ENCODE measurements at regions not wholly inside any gene's neighbourhood (a gene's known extent, or its start where the extent isn't known, plus 50 kb on each side); places are given as distances from the start of the nearest gene placed in this dataset.

DNA sequence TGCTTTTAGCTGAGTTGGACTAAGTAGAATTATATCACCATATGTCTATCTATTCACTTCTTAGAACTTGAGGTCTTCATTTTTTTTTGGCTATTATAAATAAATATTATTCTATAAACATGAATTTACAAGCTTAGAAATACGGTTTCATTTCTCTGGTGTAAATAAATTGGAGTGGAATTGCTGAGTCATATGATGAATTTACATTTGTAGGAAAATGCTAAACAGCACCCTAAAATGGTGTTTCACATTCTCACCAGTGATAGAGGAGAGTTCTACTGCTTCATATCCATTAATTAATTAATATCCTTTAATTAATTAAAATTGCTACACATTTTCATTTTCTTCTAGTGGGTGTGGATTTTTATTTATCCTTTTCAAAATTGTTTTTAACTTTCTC, 318.3 kb downstream of the MDFIC start:
- DNase-seq: no peak
- H3F3A ChIP-seq (ENCODE audit: insufficient read depth, low read depth): no peaks in the 10 kb centered on the region
- H3K27me3 ChIP-seq (ENCODE audit: insufficient read depth, low read depth): no peaks in the 10 kb centered on the region
- BruUV-seq (replicated peaks): no TSS peak
- no peaks in the 10 kb centered on the region for H3K79me2 ChIP-seq (ENCODE audit: low read depth)
- H3K27ac ChIP-seq: no peak overlapping the region
- H2AFZ ChIP-seq: no peak overlapping the region
- H3K4me3 ChIP-seq: no peak overlapping the region
- H3K4me2 ChIP-seq: no peak overlapping the region
- intact Hi-C loops (cut with micrococcal nuclease; ENCODE audit: unreplicated experiment): no loop called here
- H4K20me1 ChIP-seq (ENCODE audit: insufficient read depth): no peaks in the 10 kb centered on the region
- ChIA-PET CTCF (no interaction called here), POLR2A (ENCODE audit: unreplicated experiment) (no interaction called here)
- no peaks in the 10 kb centered on the region for H3K4me1 ChIP-seq (replicated peaks; ENCODE audit: insufficient read depth)
- TF ChIP-seq, protein P1, sequence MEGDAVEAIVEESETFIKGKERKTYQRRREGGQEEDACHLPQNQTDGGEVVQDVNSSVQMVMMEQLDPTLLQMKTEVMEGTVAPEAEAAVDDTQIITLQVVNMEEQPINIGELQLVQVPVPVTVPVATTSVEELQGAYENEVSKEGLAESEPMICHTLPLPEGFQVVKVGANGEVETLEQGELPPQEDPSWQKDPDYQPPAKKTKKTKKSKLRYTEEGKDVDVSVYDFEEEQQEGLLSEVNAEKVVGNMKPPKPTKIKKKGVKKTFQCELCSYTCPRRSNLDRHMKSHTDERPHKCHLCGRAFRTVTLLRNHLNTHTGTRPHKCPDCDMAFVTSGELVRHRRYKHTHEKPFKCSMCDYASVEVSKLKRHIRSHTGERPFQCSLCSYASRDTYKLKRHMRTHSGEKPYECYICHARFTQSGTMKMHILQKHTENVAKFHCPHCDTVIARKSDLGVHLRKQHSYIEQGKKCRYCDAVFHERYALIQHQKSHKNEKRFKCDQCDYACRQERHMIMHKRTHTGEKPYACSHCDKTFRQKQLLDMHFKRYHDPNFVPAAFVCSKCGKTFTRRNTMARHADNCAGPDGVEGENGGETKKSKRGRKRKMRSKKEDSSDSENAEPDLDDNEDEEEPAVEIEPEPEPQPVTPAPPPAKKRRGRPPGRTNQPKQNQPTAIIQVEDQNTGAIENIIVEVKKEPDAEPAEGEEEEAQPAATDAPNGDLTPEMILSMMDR (conservative IDR thresholded peaks at IDR 0.05): no peak
- H3K9me3 ChIP-seq (ENCODE audit: insufficient read depth, low read depth): peaks cover 5% of the 10 kb centered on the region; the same call in 1 of the 2 replicates
- H3K36me3 ChIP-seq (ENCODE audit: low read depth): no peaks in the 10 kb centered on the region
- no peaks in the 10 kb centered on the region for H3K9me2 ChIP-seq (ENCODE audit: insufficient read depth)

DNA sequence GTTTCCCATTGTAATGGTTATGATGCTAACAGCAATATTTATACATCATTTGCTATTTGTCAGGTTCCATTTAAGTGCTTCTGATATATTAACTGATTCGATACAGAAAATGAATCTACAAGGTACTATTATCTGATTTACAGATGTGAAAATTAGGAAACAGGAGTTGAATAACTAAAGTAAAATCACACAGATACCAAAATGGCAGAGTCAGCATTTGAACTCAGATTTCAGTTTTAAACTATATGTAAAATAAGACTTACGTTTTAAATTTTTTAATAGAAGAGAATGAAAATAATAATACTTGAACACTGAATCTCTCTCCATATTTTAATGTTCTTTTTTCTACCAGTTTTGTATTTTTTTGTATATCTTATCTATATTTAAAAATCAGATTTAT, 313.2 kb downstream of the MDFIC start:
- no peak for TF ChIP-seq EZH2 (IDR thresholded peaks at IDR 0.05; ENCODE audit: low read depth)
- TF ChIP-seq, protein P1 (conservative IDR thresholded peaks at IDR 0.05): no peak
- Histone ChIP-seq H3F3A (ENCODE audit: insufficient read depth, low read depth) (peaks cover 12% of the 10 kb centered on the region), H2AFZ (no peak overlapping the region), H3K36me3 (ENCODE audit: low read depth) (no peaks in the 10 kb centered on the region), H3K9me2 (ENCODE audit: insufficient read depth) (no peaks in the 10 kb centered on the region), H3K4me1 (replicated peaks; ENCODE audit: insufficient read depth) (peaks cover 18% of the 10 kb centered on the region), H3K27me3 (ENCODE audit: insufficient read depth, low read depth) (no peaks in the 10 kb centered on the region), H3K4me2 (no peak overlapping the region), H3K4me3 (no peak overlapping the region), H3K79me2 (ENCODE audit: low read depth) (no peaks in the 10 kb centered on the region), H3K9me3 (ENCODE audit: insufficient read depth, low read depth) (no peaks in the 10 kb centered on the region; the same call in 1 of the 2 replicates), H4K20me1 (ENCODE audit: insufficient read depth) (no peaks in the 10 kb centered on the region), H3K27ac (no peak overlapping the region)
- ChIA-PET POLR2A (ENCODE audit: unreplicated experiment) (no interaction called here), CTCF (no interaction called here)
- intact Hi-C loops (cut with micrococcal nuclease; ENCODE audit: unreplicated experiment): loop anchor here (10.0 kb wide), 1 partner anchor 310 kb away; the partner anchor contains the start of gene MDFIC
- no peak for DNase-seq
- no TSS peak for BruUV-seq (replicated peaks)

DNA sequence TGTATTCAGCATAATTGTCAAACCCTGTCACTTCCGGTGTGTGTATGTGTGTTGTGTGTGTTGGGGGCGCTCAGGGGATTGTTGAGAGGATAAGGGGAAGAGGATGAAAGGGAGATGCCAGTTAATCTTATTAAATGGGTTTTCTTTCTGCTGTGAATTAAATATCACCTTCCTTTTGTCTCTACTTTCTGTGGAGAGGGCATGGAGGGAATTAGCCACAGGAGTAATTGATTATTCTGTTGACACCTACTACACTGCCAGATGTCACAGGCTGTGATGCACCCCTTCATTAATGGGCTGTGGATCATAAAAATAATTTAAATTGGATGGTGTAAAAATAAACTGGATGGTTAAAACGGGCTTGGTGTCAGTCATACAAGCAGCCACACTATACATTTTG, 311.9 kb downstream of the MDFIC start:
- H4K20me1 ChIP-seq (ENCODE audit: insufficient read depth): no peaks in the 10 kb centered on the region
- H3K4me3 ChIP-seq: no peak overlapping the region
- intact Hi-C loops (cut with micrococcal nuclease; ENCODE audit: unreplicated experiment): loop anchor here (5.0 to 10.0 kb wide), 3 partner anchors 147 to 309 kb away; partner anchors contain the start of gene MDFIC
- TF ChIP-seq, protein P1 (conservative IDR thresholded peaks at IDR 0.05): no peak
- TF ChIP-seq EZH2 (IDR thresholded peaks at IDR 0.05; ENCODE audit: low read depth): no peak
- CTCF ChIA-PET: no interaction called here
- H3K9me3 ChIP-seq (ENCODE audit: insufficient read depth, low read depth): peaks cover 6% of the 10 kb centered on the region; the same call in 1 of the 2 replicates
- no peak overlapping the region for H2AFZ ChIP-seq
- H3K79me2 ChIP-seq (ENCODE audit: low read depth): no peaks in the 10 kb centered on the region
- no peak overlapping the region for H3K4me2 ChIP-seq
- H3K27me3 ChIP-seq (ENCODE audit: insufficient read depth, low read depth): no peaks in the 10 kb centered on the region
- no peaks in the 10 kb centered on the region for H3K9me2 ChIP-seq (ENCODE audit: insufficient read depth)
- H3K27ac ChIP-seq: no peak overlapping the region
- no TSS peak for BruUV-seq (replicated peaks)
- DNase-seq: no peak
- peaks cover 23% of the 10 kb centered on the region for H3K4me1 ChIP-seq (replicated peaks; ENCODE audit: insufficient read depth)
- peaks cover 12% of the 10 kb centered on the region for H3F3A ChIP-seq (ENCODE audit: insufficient read depth, low read depth)
- POLR2A ChIA-PET (ENCODE audit: unreplicated experiment): interaction anchor here (0.5 kb wide), 1 partner anchor 226 kb away, joined by 19 read pairs; no protein-coding TSS in a partner anchor
- no peaks in the 10 kb centered on the region for H3K36me3 ChIP-seq (ENCODE audit: low read depth)

Measured in PC-9 (cell line).